MM.1S (cell line): ENCODE measurements at regions not wholly inside any gene's neighbourhood (a gene's known extent, or its start where the extent isn't known, plus 50 kb on each side); places are given as distances from the start of the nearest gene placed in this dataset.

Source experiments
- DNase-seq: peaks from one replicate; pipeline ENCODE4 v3.0.0-alpha.2; 2015
- H2AFZ ChIP-seq: fragments of 300-600 bp; sonication (generic); 2 replicates; pipeline ENCODE4 v1.6.0; 2016; ENCODE audit warnings: antibody characterized with exemption, low read length
- H3F3A ChIP-seq: fragments of 300-600 bp; sonication (generic); 2 replicates; pipeline ENCODE4 v1.6.1; 2016; ENCODE audit warnings: mild to moderate bottlenecking, antibody characterized with exemption, low read length, moderate library complexity, mixed read lengths; ENCODE audit not compliant: insufficient read depth
- H3K27ac ChIP-seq: fragments of 300-600 bp; sonication (generic); 2 replicates; pipeline ENCODE4 v1.5.1; 2016; ENCODE audit warnings: mild to moderate bottlenecking, low read length
- H3K27me3 ChIP-seq: fragments of 300-600 bp; sonication (generic); replicated peaks from 2 replicates; pipeline ENCODE4 v1.6.0; 2016; ENCODE audit warnings: low read length; ENCODE audit not compliant: insufficient read depth
- H3K36me3 ChIP-seq: fragments of 300-600 bp; sonication (generic); replicated peaks from 2 replicates; pipeline ENCODE4 v1.6.1; 2016; ENCODE audit warnings: mild to moderate bottlenecking, low read length, mixed read lengths; ENCODE audit not compliant: insufficient read depth
- H3K4me1 ChIP-seq: fragments of 300-600 bp; sonication (generic); 2 replicates; pipeline ENCODE4 v1.6.1; 2016; ENCODE audit warnings: low read length, mixed read lengths
- H3K4me2 ChIP-seq: fragments of 300-600 bp; sonication (generic); 2 replicates; pipeline ENCODE4 v1.6.0; 2016; ENCODE audit warnings: low read depth, low read length
- H3K4me3 ChIP-seq: fragments of 300-600 bp; sonication (generic); 2 replicates; pipeline ENCODE4 v1.5.1; 2016; ENCODE audit warnings: low read length, mixed read lengths
- H3K79me2 ChIP-seq: fragments of 300-600 bp; sonication (generic); 2 replicates; pipeline ENCODE4 v1.6.1; 2016; ENCODE audit warnings: mixed run types, low read length, mixed read lengths
- H3K9ac ChIP-seq: fragments of 300-600 bp; sonication (generic); 2 replicates; pipeline ENCODE4 v1.6.1; 2016; ENCODE audit warnings: low read length, mixed read lengths
- H3K9me2 ChIP-seq: fragments of 300-600 bp; sonication (generic); replicated peaks from 2 replicates; pipeline ENCODE4 v1.6.1; 2016; ENCODE audit warnings: mild to moderate bottlenecking, low read length, mixed read lengths; ENCODE audit not compliant: insufficient read depth
- H3K9me3 ChIP-seq: fragments of 300-600 bp; sonication (generic); replicated peaks from 2 replicates; pipeline ENCODE4 v1.6.1; 2016; ENCODE audit warnings: mild to moderate bottlenecking, low read length, mixed read lengths; ENCODE audit not compliant: insufficient read depth
- H4K20me1 ChIP-seq: fragments of 300-600 bp; sonication (generic); 2 replicates; pipeline ENCODE4 v1.6.1; 2016; ENCODE audit warnings: mild to moderate bottlenecking, low read length, moderate library complexity, mixed read lengths; ENCODE audit not compliant: insufficient read depth
- CTCF ChIP-seq: fragments of 300-600 bp; sonication (generic); IDR thresholded peaks from 2 replicates; pipeline ENCODE4 v1.5.1; 2016; ENCODE audit warnings: antibody characterized with exemption, low read length, mixed read lengths
- EZH2 ChIP-seq: fragments of 300-600 bp; sonication (generic); optimal IDR thresholded peaks from 2 replicates; pipeline ENCODE3; 2017; ENCODE audit warnings: low read depth, mild to moderate bottlenecking, antibody characterized with exemption, low read length, mixed read lengths
- EZH2phosphoT487 ChIP-seq: fragments of 300-600 bp; sonication (generic); IDR thresholded peaks from 2 replicates; pipeline ENCODE4 v1.6.1; 2018; ENCODE audit warnings: antibody characterized with exemption, low read length

GRCh38 chr9:84492366-84493159 is 152.0 kb upstream of the SLC28A3 start:
- Histone ChIP-seq H3K36me3 (no peaks in the 10 kb centered on the region), H3K9me2 (no peaks in the 10 kb centered on the region), H3K27ac (no peak overlapping the region), H2AFZ (no peak overlapping the region), H3K9ac (no peak overlapping the region), H3K4me1 (no peaks in the 10 kb centered on the region), H3K27me3 (no peaks in the 10 kb centered on the region), H3K4me2 (no peak overlapping the region), H3F3A (no peaks in the 10 kb centered on the region), H3K4me3 (no peak overlapping the region), H4K20me1 (no peaks in the 10 kb centered on the region), H3K79me2 (no peaks in the 10 kb centered on the region), H3K9me3 (no peaks in the 10 kb centered on the region)
- no peak for TF ChIP-seq EZH2phosphoT487
- TF ChIP-seq EZH2 = no peak
- no peak for TF ChIP-seq CTCF
- DNase-seq = no peak

- Histone ChIP-seq H4K20me1 (no peaks in the 10 kb centered on the region), H3K79me2 (no peaks in the 10 kb centered on the region), H3K9me2 (no peaks in the 10 kb centered on the region), H3K4me3 (no peak overlapping the region), H3K36me3 (no peaks in the 10 kb centered on the region), H3K4me1 (no peaks in the 10 kb centered on the region), H3K27ac (no peak overlapping the region), H2AFZ (no peak overlapping the region), H3K4me2 (no peak overlapping the region), H3K9me3 (no peaks in the 10 kb centered on the region), H3K9ac (no peak overlapping the region), H3K27me3 (no peaks in the 10 kb centered on the region), H3F3A (no peaks in the 10 kb centered on the region)
- TF ChIP-seq EZH2 (no peak), CTCF (no peak), EZH2phosphoT487 (no peak)
- DNase-seq = no peak
Observed at GRCh38 chr9:84493284-84493947, 152.9 kb upstream of the SLC28A3 start.

GRCh38 chr9:84499969-84500582 is 159.5 kb upstream of the SLC28A3 start:
- Histone ChIP-seq H3K4me2 (no peak overlapping the region), H2AFZ (no peak overlapping the region), H3K9me3 (no peaks in the 10 kb centered on the region), H3K36me3 (no peaks in the 10 kb centered on the region), H3K9me2 (no peaks in the 10 kb centered on the region), H4K20me1 (no peaks in the 10 kb centered on the region), H3K27me3 (no peaks in the 10 kb centered on the region), H3K9ac (no peak overlapping the region), H3K4me1 (no peaks in the 10 kb centered on the region), H3K4me3 (no peak overlapping the region), H3K79me2 (no peaks in the 10 kb centered on the region), H3K27ac (no peak overlapping the region), H3F3A (no peaks in the 10 kb centered on the region)
- TF ChIP-seq CTCF (no peak), EZH2 (no peak), EZH2phosphoT487 (no peak)
- DNase-seq = no peak
